ENCODE measurements at regions not wholly inside any gene's neighbourhood (a gene's known extent, or its start where the extent isn't known, plus 50 kb on each side); places are given as distances from the start of the nearest gene placed in this dataset.
"Not testable (repeated sequence)": the region's sequence is repeated elsewhere in the genome, so short reads cannot be mapped to it uniquely, and the experiment has no call there.

DNA sequence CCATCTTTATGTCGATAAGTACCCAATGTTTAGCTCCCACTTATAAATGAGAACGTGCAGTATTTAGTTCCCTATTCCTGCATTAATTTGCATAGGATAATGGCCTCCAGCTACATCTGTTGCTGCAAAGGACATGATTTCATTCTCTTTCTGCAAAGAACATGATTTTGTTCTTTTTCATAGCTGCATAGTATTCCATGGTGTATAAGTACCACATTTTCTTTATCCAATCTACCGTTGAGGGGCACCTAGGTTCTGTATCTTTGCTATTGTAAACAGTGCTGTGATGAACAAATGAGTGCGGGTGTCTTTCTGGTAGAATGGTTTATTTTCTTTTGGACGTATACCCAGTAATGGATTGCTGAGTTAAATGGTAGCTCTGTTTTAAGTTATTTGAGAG is 63.0 kb downstream of the HLX start:
- in situ Hi-C loops (cut with HindIII; ENCODE audit: low sequenced_read_pairs), result no loop called here
- DNase-seq (ENCODE audit: low spot score), result no peak

- in situ Hi-C loops (cut with HindIII; ENCODE audit: low sequenced_read_pairs); DNase-seq (ENCODE audit: low spot score): not testable (repeated sequence)
Observed at GRCh38 chr1:220942914-220943313, 63.7 kb downstream of the HLX start.

GRCh38 chr1:220943319-220943996 is 64.2 kb downstream of the HLX start:
- no peak for DNase-seq (ENCODE audit: low spot score)
- in situ Hi-C loops (cut with HindIII; ENCODE audit: low sequenced_read_pairs), result no loop called here

GRCh38 chr1:220950576-220950975 is 71.3 kb downstream of the HLX start:
- DNase-seq (ENCODE audit: low spot score), result no peak
- in situ Hi-C loops (cut with HindIII; ENCODE audit: low sequenced_read_pairs), result no loop called here

DNA sequence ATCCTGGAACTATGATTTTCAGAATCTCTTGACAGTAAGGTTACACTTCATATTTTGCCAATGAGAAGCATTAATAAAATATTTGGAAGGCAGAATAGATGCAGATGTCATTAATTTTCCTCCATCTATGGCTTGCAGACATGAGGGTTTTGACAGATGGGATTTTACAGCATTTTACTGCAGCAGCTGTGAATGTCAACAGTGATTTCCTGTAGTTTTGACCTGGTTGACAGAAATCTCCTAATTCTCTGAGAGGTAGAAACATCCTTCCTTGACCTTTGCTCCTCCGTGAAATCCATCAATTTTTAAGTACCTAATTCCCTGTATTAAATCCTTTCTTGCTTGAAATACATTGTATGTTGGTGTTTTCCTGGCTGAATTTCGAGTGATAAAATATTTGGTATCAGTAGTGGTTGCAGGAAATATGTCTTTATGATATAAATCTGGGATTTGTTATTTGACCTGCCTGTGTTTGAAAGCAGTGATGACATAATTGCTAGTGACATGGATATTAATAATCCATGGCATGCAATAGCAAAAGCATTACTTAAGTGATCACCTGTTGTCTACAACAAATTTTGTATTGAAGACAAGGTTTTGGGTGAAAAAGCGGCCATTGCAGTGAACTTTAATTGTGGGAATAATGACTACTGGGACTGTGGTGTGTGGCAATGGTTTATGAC is 73.9 kb downstream of the HLX start:
- in situ Hi-C loops (cut with HindIII; ENCODE audit: low sequenced_read_pairs), result no loop called here

DNA sequence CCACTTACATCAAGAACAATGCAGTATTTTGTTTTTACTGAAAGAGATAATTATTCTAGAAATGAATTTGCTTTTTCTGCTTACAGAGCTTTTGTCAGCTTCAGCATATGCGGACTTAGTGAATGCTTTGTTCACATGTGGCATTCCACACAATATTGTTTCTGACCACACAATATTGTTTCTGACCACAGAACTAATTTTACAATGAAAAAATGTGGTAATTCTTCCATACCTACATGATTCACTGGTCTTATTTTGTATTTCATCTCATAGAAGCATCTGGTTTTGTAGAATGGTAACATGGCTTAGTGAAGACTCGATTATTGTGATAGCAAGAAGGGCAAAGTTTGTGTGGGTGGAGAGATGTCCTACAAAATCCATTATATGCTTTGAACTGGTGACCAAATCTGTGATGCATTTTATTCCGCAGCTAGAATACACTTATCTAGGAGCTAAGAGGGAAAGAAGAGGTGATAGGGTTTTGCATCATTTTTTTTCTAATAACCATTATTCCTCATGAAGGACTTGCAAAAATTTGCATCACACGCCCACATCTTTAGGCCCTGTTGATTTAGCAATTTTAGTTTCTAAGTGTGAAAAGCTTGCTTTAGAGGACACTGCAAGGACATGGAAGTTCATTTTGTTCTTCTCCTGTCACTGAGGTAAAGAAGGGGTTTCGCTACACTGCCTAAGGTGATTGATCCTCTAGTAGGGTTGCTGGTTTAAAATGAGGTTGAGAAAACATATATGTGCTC is 75.3 kb downstream of the HLX start:
- no peak for DNase-seq (ENCODE audit: low spot score)
- in situ Hi-C loops (cut with HindIII; ENCODE audit: low sequenced_read_pairs), result no loop called here

More for the DNA sequence above, 73.9 kb downstream of the HLX start:
- DNase-seq (ENCODE audit: low spot score), result no peak

- in situ Hi-C loops (cut with HindIII; ENCODE audit: low sequenced_read_pairs), result no loop called here
- no peak for DNase-seq (ENCODE audit: low spot score)
Observed at GRCh38 chr1:220955116-220955515, 75.9 kb downstream of the HLX start.

GRCh38 chr1:220956501-220957232 is 77.4 kb downstream of the HLX start:
- in situ Hi-C loops (cut with HindIII; ENCODE audit: low sequenced_read_pairs), result no loop called here
- DNase-seq (ENCODE audit: low spot score), result no peak

- in situ Hi-C loops (cut with HindIII; ENCODE audit: low sequenced_read_pairs), result no loop called here
Observed at GRCh38 chr1:220957233-220957605, 78.0 kb downstream of the HLX start.

GRCh38 chr1:220958234-220958633 is 79.0 kb downstream of the HLX start:
- in situ Hi-C loops (cut with HindIII; ENCODE audit: low sequenced_read_pairs), result no loop called here
- DNase-seq (ENCODE audit: low spot score), result no peak

More at GRCh38 chr1:220957233-220957605, 78.0 kb downstream of the HLX start:
- no peak for DNase-seq (ENCODE audit: low spot score)

GRCh38 chr1:220962031-220962751 is 82.9 kb downstream of the HLX start:
- in situ Hi-C loops (cut with HindIII; ENCODE audit: low sequenced_read_pairs), result no loop called here

DNA sequence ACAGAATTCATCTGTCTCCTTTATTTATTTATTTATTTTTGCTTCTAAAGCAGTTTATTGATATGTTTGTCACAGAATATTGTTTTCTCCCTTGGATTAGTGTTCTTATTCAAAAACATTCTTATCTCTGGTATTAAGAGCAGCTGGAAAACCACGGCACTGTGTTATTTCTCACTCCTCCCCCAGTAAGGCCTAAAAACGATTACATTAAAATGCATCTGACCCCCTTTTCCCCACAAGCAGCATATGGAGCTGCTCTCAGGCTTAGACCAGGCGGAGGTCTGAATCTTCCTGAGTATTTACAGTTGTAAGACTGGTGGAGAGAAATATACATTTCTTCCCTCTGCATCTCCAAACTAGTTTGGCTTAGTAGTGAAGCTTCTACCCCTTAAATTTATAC is 86.8 kb downstream of the HLX start:
- in situ Hi-C loops (cut with HindIII; ENCODE audit: low sequenced_read_pairs), result no loop called here
- DNase-seq (ENCODE audit: low spot score), result no peak

More at GRCh38 chr1:220962031-220962751, 82.9 kb downstream of the HLX start:
- DNase-seq (ENCODE audit: low spot score), result no peak

- in situ Hi-C loops (cut with HindIII; ENCODE audit: low sequenced_read_pairs), result no loop called here
- no peak for DNase-seq (ENCODE audit: low spot score)
Observed at GRCh38 chr1:220966473-220966872, 87.2 kb downstream of the HLX start.

DNA sequence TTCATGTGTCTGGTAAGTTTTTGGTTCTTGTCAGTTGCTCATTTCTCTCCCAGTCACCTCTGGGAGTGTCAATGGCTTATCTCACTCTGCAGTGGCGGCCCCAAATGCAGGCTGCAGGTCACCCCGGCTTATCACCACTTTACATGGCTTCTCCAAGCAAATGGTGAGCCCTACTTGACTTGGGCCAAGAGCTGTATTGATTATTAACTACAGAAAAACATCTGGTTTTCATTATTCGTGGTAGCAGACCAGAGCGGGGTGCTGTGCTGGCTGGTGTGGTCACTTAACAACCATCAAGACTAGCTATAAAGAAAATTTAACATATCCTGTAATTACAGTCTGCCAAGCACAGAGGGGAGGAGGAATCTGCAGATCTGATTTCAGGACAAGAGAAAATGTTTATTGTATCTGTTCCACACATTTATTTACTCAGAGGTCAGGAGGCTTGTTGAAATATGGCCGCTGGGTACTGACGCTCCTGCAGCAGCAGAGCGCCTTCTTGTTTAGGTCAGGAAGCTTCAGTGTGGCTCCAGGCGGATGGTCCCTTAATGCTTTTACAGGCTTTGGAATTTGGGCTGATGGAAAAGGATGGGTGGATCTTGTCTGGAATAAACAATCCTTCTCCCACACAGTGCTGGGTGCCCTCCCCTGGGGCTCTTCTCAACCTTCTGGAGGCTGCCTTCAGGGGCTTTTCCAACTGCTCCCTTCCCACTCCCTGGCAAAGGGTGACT is 87.8 kb downstream of the HLX start:
- in situ Hi-C loops (cut with HindIII; ENCODE audit: low sequenced_read_pairs), result no loop called here
- no peak for DNase-seq (ENCODE audit: low spot score)

- in situ Hi-C loops (cut with HindIII; ENCODE audit: low sequenced_read_pairs), result no loop called here
- no peak for DNase-seq (ENCODE audit: low spot score)
Observed at GRCh38 chr1:220967911-220968310, 88.7 kb downstream of the HLX start.

GRCh38 chr1:220969281-220969680 is 90.0 kb downstream of the HLX start:
- in situ Hi-C loops (cut with HindIII; ENCODE audit: low sequenced_read_pairs); DNase-seq (ENCODE audit: low spot score): not testable (repeated sequence)

- in situ Hi-C loops (cut with HindIII; ENCODE audit: low sequenced_read_pairs), result no loop called here
- no peak for DNase-seq (ENCODE audit: low spot score)
Observed at GRCh38 chr1:220970311-220970710, 91.1 kb downstream of the HLX start.

- in situ Hi-C loops (cut with HindIII; ENCODE audit: low sequenced_read_pairs), result no loop called here
- DNase-seq (ENCODE audit: low spot score), result no peak
Observed at GRCh38 chr1:220971221-220971620, 92.0 kb downstream of the HLX start.

Data from G401 (cell line).